A549 (cell line): ENCODE measurements at regions not wholly inside any gene's neighbourhood (a gene's known extent, or its start where the extent isn't known, plus 50 kb on each side); places are given as distances from the start of the nearest gene placed in this dataset.

ENCODE experiments used
- CHD2 ChIP-seq: fragments of 150-350 bp; IDR thresholded peaks from 2 replicates; pipeline ENCODE4 v1.6.1; 2014; ENCODE audit warnings: low read length; ENCODE audit not compliant: partially characterized antibody
- EP300 ChIP-seq, 2 experiments: fragments of >200 bp; sonication (Bioruptor Twin); formaldehyde crosslinking; IDR thresholded peaks; 2 replicates in 1 of 2; 3 replicates in 1 of 2; pipeline ENCODE4 v1.6.1; 2016 to 2017
- HDAC2 ChIP-seq: fragments of 200-600 bp; sonication (generic); IDR thresholded peaks from 2 replicates; pipeline ENCODE4 v1.6.1; 2016
- KDM1A ChIP-seq: fragments of 200-600 bp; sonication (generic); IDR thresholded peaks from 2 replicates; pipeline ENCODE4 v1.6.1; 2016; ENCODE audit warnings: low read depth, mild to moderate bottlenecking
- NR3C1 ChIP-seq: fragments of >200 bp; sonication (Bioruptor Twin); formaldehyde crosslinking; IDR thresholded peaks from 3 replicates; pipeline ENCODE4 v1.6.1; 2017
- RAD21 ChIP-seq, 2 experiments: fragments of >200 bp in 1 of 2; sonication (Bioruptor Twin) in 1 of 2; formaldehyde crosslinking in 1 of 2; IDR thresholded peaks in 1 of 2; conservative IDR thresholded peaks in 1 of 2; 2 replicates in 1 of 2; 3 replicates in 1 of 2; pipeline ENCODE4 v1.6.1; 2012 to 2018; ENCODE audit warnings: inconsistent platforms in 1 of 2
- TP53 ChIP-seq: fragments of 250-450 bp; sonication (Bioruptor Pico); IDR thresholded peaks from 2 replicates; pipeline ENCODE4 v1.5.0; 2021; ENCODE audit warnings: mild to moderate bottlenecking, moderate library complexity
- ZNF302 ChIP-seq: fragments of 250-450 bp; sonication (Bioruptor Pico); IDR thresholded peaks from 2 replicates; pipeline ENCODE4 v1.9.0; 2021; ENCODE audit warnings: inconsistent platforms, mild to moderate bottlenecking, moderate library complexity
- TF ChIP-seq, protein P1 (sequence below): fragments of >200 bp; sonication (Bioruptor Twin); formaldehyde crosslinking; IDR thresholded peaks from 3 replicates; pipeline ENCODE4 v1.5.1; 2016

DNA sequence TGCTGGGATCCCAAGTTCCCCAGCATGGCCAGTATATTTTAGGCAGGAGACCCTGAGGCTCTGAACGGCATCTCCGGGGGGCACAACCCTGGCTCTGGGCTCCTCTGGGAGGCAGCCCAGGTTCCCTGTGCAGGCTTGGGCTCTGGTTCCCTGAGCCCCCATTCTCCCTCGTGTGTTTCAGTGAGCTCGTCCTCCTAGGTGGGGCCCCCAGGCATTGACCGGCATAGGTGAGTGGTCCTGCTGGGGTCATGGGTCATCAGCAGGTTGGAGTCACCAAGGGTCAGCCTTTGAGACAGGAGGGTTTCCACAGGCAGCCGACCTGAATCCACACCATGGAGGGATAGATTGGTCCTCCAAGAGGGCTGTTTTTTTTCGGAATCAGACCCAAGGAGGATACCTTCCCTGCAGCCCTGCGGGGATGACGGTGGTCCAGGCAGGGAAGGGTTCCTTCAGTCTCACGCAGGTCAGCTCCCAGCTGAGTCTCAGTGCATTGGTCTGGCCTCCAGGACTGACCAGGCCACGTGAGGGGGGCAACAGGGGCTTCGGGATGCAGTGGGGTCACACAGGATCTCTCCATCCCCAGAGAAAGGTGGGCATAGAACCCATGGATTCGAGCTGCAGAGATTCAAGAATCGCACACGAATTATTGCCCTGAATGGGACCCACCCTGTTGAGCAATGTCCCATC is 226.0 kb downstream of the SNRPN start:
- TF ChIP-seq EP300 (IDR thresholded peaks at IDR 0.05): no peak
- TF ChIP-seq HDAC2: no peak
- TF ChIP-seq ZNF302 (CRISPR knock-in tag): no peak
- TF ChIP-seq, protein P1, sequence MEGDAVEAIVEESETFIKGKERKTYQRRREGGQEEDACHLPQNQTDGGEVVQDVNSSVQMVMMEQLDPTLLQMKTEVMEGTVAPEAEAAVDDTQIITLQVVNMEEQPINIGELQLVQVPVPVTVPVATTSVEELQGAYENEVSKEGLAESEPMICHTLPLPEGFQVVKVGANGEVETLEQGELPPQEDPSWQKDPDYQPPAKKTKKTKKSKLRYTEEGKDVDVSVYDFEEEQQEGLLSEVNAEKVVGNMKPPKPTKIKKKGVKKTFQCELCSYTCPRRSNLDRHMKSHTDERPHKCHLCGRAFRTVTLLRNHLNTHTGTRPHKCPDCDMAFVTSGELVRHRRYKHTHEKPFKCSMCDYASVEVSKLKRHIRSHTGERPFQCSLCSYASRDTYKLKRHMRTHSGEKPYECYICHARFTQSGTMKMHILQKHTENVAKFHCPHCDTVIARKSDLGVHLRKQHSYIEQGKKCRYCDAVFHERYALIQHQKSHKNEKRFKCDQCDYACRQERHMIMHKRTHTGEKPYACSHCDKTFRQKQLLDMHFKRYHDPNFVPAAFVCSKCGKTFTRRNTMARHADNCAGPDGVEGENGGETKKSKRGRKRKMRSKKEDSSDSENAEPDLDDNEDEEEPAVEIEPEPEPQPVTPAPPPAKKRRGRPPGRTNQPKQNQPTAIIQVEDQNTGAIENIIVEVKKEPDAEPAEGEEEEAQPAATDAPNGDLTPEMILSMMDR: no peak
- TF ChIP-seq KDM1A: no peak
- no peak for TF ChIP-seq NR3C1
- no peak for TF ChIP-seq TP53 (CRISPR knock-in tag)
- no peak for TF ChIP-seq RAD21 (conservative IDR thresholded peaks at IDR 0.05 in 1 of 2, IDR thresholded peaks at IDR 0.05 in 1 of 2)
- TF ChIP-seq CHD2: no peak
